ENCODE measurements at regions not wholly inside any gene's neighbourhood (a gene's known extent, or its start where the extent isn't known, plus 50 kb on each side); places are given as distances from the start of the nearest gene placed in this dataset.

- in situ Hi-C loops (cut with MboI), result no loop called here
- ATAC-seq, result no peak
- BruUV-seq (replicated peaks), result no TSS peak
- ChIA-PET SMC1A (ENCODE audit: uncharacterized antibody, unreplicated experiment) (interaction anchor here (0.8 to 2.8 kb wide), 15 partner anchors 12 to 874 kb away, joined by 3 to 20 read pairs (median 4); no protein-coding TSS in a partner anchor), CTCF (interaction anchor here (0.6 to 2.8 kb wide), 27 partner anchors 9 to 441 kb away, joined by 3 to 36 read pairs (median 4); no protein-coding TSS in a partner anchor), RAD21 (ENCODE audit: unreplicated experiment) (interaction anchor here (1.0 to 2.3 kb wide), 17 partner anchors 10 to 443 kb away, joined by 3 to 32 read pairs (median 5); no protein-coding TSS in a partner anchor), POLR2A (no interaction called here)
- Histone ChIP-seq H2AFZ (ENCODE audit: control insufficient read depth, low read depth, low read length) (no peak overlapping the region), H3K36me3 (ENCODE audit: control insufficient read depth in 2 of 2, insufficient read depth in 2 of 2, low read length in 1 of 2) (no peaks in the 10 kb centered on the region), H3K4me3 (no peak overlapping the region), H3K27ac (ENCODE audit: control insufficient read depth, insufficient read depth) (no peak overlapping the region), H3K9me3 (replicated peaks; ENCODE audit: control insufficient read depth, insufficient read depth, low read length) (no peaks in the 10 kb centered on the region), H3K9ac (ENCODE audit: control insufficient read depth, insufficient read depth, low read length) (no peak overlapping the region), H4K20me1 (ENCODE audit: control insufficient read depth, insufficient read depth) (no peaks in the 10 kb centered on the region; the same call in 1 of the 2 replicates), H3K79me2 (ENCODE audit: control insufficient read depth, insufficient read depth, low read length) (no peaks in the 10 kb centered on the region), H3K4me1 (ENCODE audit: control insufficient read depth, insufficient read depth, low read length) (no peaks in the 10 kb centered on the region), H3K4me2 (ENCODE audit: control insufficient read depth, insufficient read depth) (no peak overlapping the region), H3K27me3 (replicated peaks in 1 of 2; ENCODE audit: control insufficient read depth in 2 of 2, insufficient read depth in 2 of 2, low read length in 1 of 2) (no peaks in the 10 kb centered on the region)
- intact Hi-C loops (cut with micrococcal nuclease; ENCODE audit: unreplicated experiment), result loop anchor here (5.0 kb wide), 1 partner anchor 89 kb away; no protein-coding TSS in a partner anchor
- no peak for FAIRE-seq
- 0% methylated on average over 1 of the region's 1 CpG for WGBS (ENCODE audit: insufficient coverage, insufficient replicate concordance, low lambda C conversion rate, missing lambda C conversion rate)
- DNase-seq (ENCODE audit: low read depth, low spot score), result no peak
- TF ChIP-seq SPI1 (IDR thresholded peaks at IDR 0.05; ENCODE audit: borderline replicate concordance, insufficient read depth, low read depth, low read length), result no peak
- TF ChIP-seq ZZZ3 (IDR thresholded peaks at IDR 0.05; ENCODE audit: control insufficient read depth, insufficient read length, low read depth), result no peak
- no peak for TF ChIP-seq PAX5 (IDR thresholded peaks at IDR 0.05; ENCODE audit: borderline replicate concordance, low read depth, low read length)
- TF ChIP-seq ASH2L (IDR thresholded peaks at IDR 0.05; ENCODE audit: borderline replicate concordance, low read depth), result no peak
- no peak for TF ChIP-seq CBX5 (IDR thresholded peaks at IDR 0.05; ENCODE audit: low read depth)
- no peak for TF ChIP-seq MTA2 (IDR thresholded peaks at IDR 0.05; ENCODE audit: low read depth)
- no peak for TF ChIP-seq CHD4 (IDR thresholded peaks at IDR 0.05)
- TF ChIP-seq FOXM1 (IDR thresholded peaks at IDR 0.05; ENCODE audit: low read depth, low read length), result no peak
- TF ChIP-seq HDGF (IDR thresholded peaks at IDR 0.05), result no peak
- no peak for TF ChIP-seq SREBF2 (IDR thresholded peaks at IDR 0.05; ENCODE audit: low read length)
- no peak for TF ChIP-seq EGR1 (IDR thresholded peaks at IDR 0.05; ENCODE audit: borderline replicate concordance in 1 of 2, low read depth in 2 of 2, low read length in 2 of 2)
- no peak for TF ChIP-seq SMAD5 (IDR thresholded peaks at IDR 0.05; ENCODE audit: low read depth)
- TF ChIP-seq RAD51 (IDR thresholded peaks at IDR 0.05), result no peak
- TF ChIP-seq ESRRA (IDR thresholded peaks at IDR 0.05; ENCODE audit: low read length), result no peak
- no peak for TF ChIP-seq CHD1 (IDR thresholded peaks at IDR 0.05; ENCODE audit: low read depth, low read length)
- TF ChIP-seq MAX (IDR thresholded peaks at IDR 0.05; ENCODE audit: low read depth, low read length), result no peak
- no peak for TF ChIP-seq BCL11A (IDR thresholded peaks at IDR 0.05; ENCODE audit: low read depth, low read length)
- no peak for TF ChIP-seq NFYB (IDR thresholded peaks at IDR 0.05; ENCODE audit: insufficient read depth, low read depth, low read length)
Observed at GRCh38 chr10:80946073-80946472, 408.4 kb downstream of the SH2D4B start.
